HepG2 (cell line): ENCODE measurements at regions not wholly inside any gene's neighbourhood (a gene's known extent, or its start where the extent isn't known, plus 50 kb on each side); places are given as distances from the start of the nearest gene placed in this dataset.

Experiments
- ASH2L ChIP-seq: fragments of 300-600, 200-600 bp; sonication (generic); IDR thresholded peaks from 2 replicates; pipeline ENCODE4 v1.7.0; 2017; ENCODE audit warnings: low read depth, mild to moderate bottlenecking, moderate library complexity, mixed read lengths, low read length; ENCODE audit not compliant: insufficient read length
- BORCS8-MEF2B ChIP-seq: sonication (generic); formaldehyde crosslinking; IDR thresholded peaks from 2 replicates; pipeline ENCODE4 v1.8.0; 2022; ENCODE audit warnings: mild to moderate bottlenecking, missing genetic modification reagents
- CAMTA2 ChIP-seq: sonication (generic); formaldehyde crosslinking; IDR thresholded peaks from 2 replicates; pipeline ENCODE4 v1.4.0; 2020; ENCODE audit warnings: mild to moderate bottlenecking, missing genetic modification reagents, borderline replicate concordance
- CC2D1A ChIP-seq: sonication (generic); formaldehyde crosslinking; IDR thresholded peaks from 2 replicates; pipeline ENCODE4 v1.8.1; 2023; ENCODE audit warnings: mild to moderate bottlenecking, missing genetic modification reagents
- CENPBD1 ChIP-seq: sonication (generic); formaldehyde crosslinking; IDR thresholded peaks from 2 replicates; pipeline ENCODE4 v1.8.0; 2022; ENCODE audit warnings: missing genetic modification reagents, low read depth, mild to moderate bottlenecking, borderline replicate concordance
- CERS6 ChIP-seq: sonication (generic); formaldehyde crosslinking; IDR thresholded peaks from 2 replicates; pipeline ENCODE4 v1.5.0; 2020; ENCODE audit warnings: missing genetic modification reagents
- CREB1 ChIP-seq, 2 experiments: fragments of 450-650 bp in 1 of 2; IDR thresholded peaks; 2 replicates each; pipeline ENCODE4 v1.6.1; 2016 to 2017; ENCODE audit warnings: control low read depth in 1 of 2, mild to moderate bottlenecking in 1 of 2, missing compliant biosample characterization in 1 of 2, missing genetic modification characterization in 1 of 2
- DPF2 ChIP-seq: sonication (generic); formaldehyde crosslinking; IDR thresholded peaks from 2 replicates; pipeline ENCODE4 v1.4.0; 2020; ENCODE audit warnings: mild to moderate bottlenecking, low read depth, missing genetic modification reagents, borderline replicate concordance
- FOXA3 ChIP-seq: IDR thresholded peaks from 2 replicates; pipeline ENCODE4 v1.6.1; 2016; ENCODE audit warnings: missing genetic modification reagents, missing compliant biosample characterization
- FOXO4 ChIP-seq: sonication (generic); formaldehyde crosslinking; conservative IDR thresholded peaks from 2 replicates; pipeline ENCODE4 v1.8.1; 2023; ENCODE audit warnings: missing genetic modification reagents
- GPN1 ChIP-seq: sonication (generic); formaldehyde crosslinking; IDR thresholded peaks from 2 replicates; pipeline ENCODE4 v1.5.1; 2020; ENCODE audit warnings: missing genetic modification reagents, borderline replicate concordance
- HOXA9 ChIP-seq: sonication (generic); formaldehyde crosslinking; IDR thresholded peaks from 2 replicates; pipeline ENCODE4 v1.8.1; 2022; ENCODE audit warnings: missing genetic modification reagents, mild to moderate bottlenecking, moderate library complexity, borderline replicate concordance
- JDP2 ChIP-seq: sonication (generic); formaldehyde crosslinking; IDR thresholded peaks from 2 replicates; pipeline ENCODE4 v1.8.1; 2022; ENCODE audit warnings: missing genetic modification reagents, borderline replicate concordance
- KDM1A ChIP-seq: IDR thresholded peaks from 2 replicates; pipeline ENCODE4 v1.6.1; 2016; ENCODE audit warnings: missing compliant biosample characterization
- PATZ1 ChIP-seq: sonication (generic); formaldehyde crosslinking; IDR thresholded peaks from 2 replicates; pipeline ENCODE4 v1.4.0; 2020; ENCODE audit warnings: missing genetic modification reagents
- RORA ChIP-seq: sonication (generic); formaldehyde crosslinking; IDR thresholded peaks from 2 replicates; pipeline ENCODE4 v1.5.0; 2020; ENCODE audit warnings: mild to moderate bottlenecking, missing genetic modification reagents, moderate library complexity
- SATB2 ChIP-seq: sonication (generic); formaldehyde crosslinking; IDR thresholded peaks from 2 replicates; pipeline ENCODE4 v1.5.0; 2020; ENCODE audit warnings: missing genetic modification reagents
- SMARCE1 ChIP-seq: fragments of 450-650 bp; IDR thresholded peaks from 2 replicates; pipeline ENCODE4 v1.6.1; 2017; ENCODE audit warnings: borderline replicate concordance
- SNAI1 ChIP-seq: sonication (generic); formaldehyde crosslinking; IDR thresholded peaks from 2 replicates; pipeline ENCODE4 v1.5.0; 2020; ENCODE audit warnings: mild to moderate bottlenecking, missing genetic modification reagents, borderline replicate concordance
- ZBTB14 ChIP-seq: sonication (generic); formaldehyde crosslinking; IDR thresholded peaks from 2 replicates; pipeline ENCODE4 v1.4.0; 2020; ENCODE audit warnings: missing genetic modification reagents
- ZFP62 ChIP-seq: sonication (generic); formaldehyde crosslinking; IDR thresholded peaks from 2 replicates; pipeline ENCODE4 v1.4.0; 2020; ENCODE audit warnings: missing genetic modification reagents
- ZNF143 ChIP-seq: sonication (generic); formaldehyde crosslinking; IDR thresholded peaks from 2 replicates; pipeline ENCODE4 v1.4.0; 2020; ENCODE audit warnings: missing genetic modification reagents
- ZNF329 ChIP-seq: sonication (generic); formaldehyde crosslinking; IDR thresholded peaks from 2 replicates; pipeline ENCODE4 v1.9.0; 2021; ENCODE audit warnings: low read depth, mild to moderate bottlenecking, missing genetic modification reagents
- ZNF547 ChIP-seq: sonication (generic); formaldehyde crosslinking; IDR thresholded peaks from 2 replicates; pipeline ENCODE4 v1.5.1; 2020; ENCODE audit warnings: mild to moderate bottlenecking, missing genetic modification reagents
- ZSCAN21 ChIP-seq: sonication (generic); formaldehyde crosslinking; IDR thresholded peaks from 2 replicates; pipeline ENCODE4 v1.8.0; 2022; ENCODE audit warnings: mild to moderate bottlenecking, missing genetic modification reagents, moderate library complexity, borderline replicate concordance

GRCh38 chr21:39094847-39095579 lies 88.2 kb downstream of the PSMG1 start (continued):
- TF ChIP-seq ZNF547 (CRISPR knock-in tag) (no peak), CAMTA2 (CRISPR knock-in tag) (no peak), ZBTB14 (CRISPR knock-in tag) (no peak), KDM1A (CRISPR knock-in tag) (0 out of 2 replicates have a peak, but pooled peaks have one; percentile 50), SMARCE1 (no peak), CC2D1A (no peak), ZNF329 (CRISPR knock-in tag) (no peak), ASH2L (peak; percentile 71), BORCS8-MEF2B (CRISPR knock-in tag) (no peak), HOXA9 (CRISPR knock-in tag) (no peak), JDP2 (CRISPR knock-in tag) (no peak), CREB1 (IDR thresholded peaks at IDR 0.05) (peak; percentile 86), CREB1 (CRISPR knock-in tag; IDR thresholded peaks at IDR 0.05) (no peak), ZNF143 (CRISPR knock-in tag) (peak; percentile 41; the same call in 1 of the 2 replicates), CENPBD1 (CRISPR knock-in tag) (no peak), SATB2 (0 out of 2 replicates have a peak, but pooled peaks have one; percentile 40), DPF2 (CRISPR knock-in tag) (peak; percentile 88), FOXA3 (CRISPR knock-in tag) (peak; percentile 94), GPN1 (CRISPR knock-in tag) (no peak), ZFP62 (no peak), ZSCAN21 (CRISPR knock-in tag) (0 out of 2 replicates have a peak, but pooled peaks have one; percentile 1), RORA (no peak), PATZ1 (CRISPR knock-in tag) (peak; percentile 68), SNAI1 (CRISPR knock-in tag) (no peak), FOXO4 (CRISPR knock-in tag) (no peak), CERS6 (CRISPR knock-in tag) (no peak)
